Liver (tissue), 8 donors: ENCODE measurements at regions not wholly inside any gene's neighbourhood (a gene's known extent, or its start where the extent isn't known, plus 50 kb on each side); places are given as distances from the start of the nearest gene placed in this dataset.

Experiments
- DNase-seq: peaks from one replicate; pipeline ENCODE4 v3.0.0-alpha.2; 2017; ENCODE audit warnings: low spot score
- H3K27ac ChIP-seq, 2 donors: one replicate each; pipeline ENCODE4 v1.7.0; 2013; ENCODE audit warnings: inconsistent platforms in 2 of 2, low read length in 2 of 2, control low read depth in 1 of 2, low read depth in 1 of 2, mild to moderate bottlenecking in 1 of 2
- H3K27me3 ChIP-seq, 4 donors: one replicate each; pipeline versions ENCODE4 v1.6.1 to v1.7.0; 2013; ENCODE audit warnings: low read length in 3 of 4, inconsistent platforms in 1 of 4, mild to moderate bottlenecking in 1 of 4, moderate library complexity in 1 of 4; ENCODE audit not compliant: control insufficient read depth in 4 of 4, insufficient read depth in 4 of 4
- H3K36me3 ChIP-seq, 4 donors: one replicate each; pipeline versions ENCODE4 v1.6.1 to v1.7.0; 2013; ENCODE audit warnings: low read length in 3 of 4, mild to moderate bottlenecking in 3 of 4, low read depth in 1 of 4, moderate library complexity in 1 of 4; ENCODE audit not compliant: control insufficient read depth in 4 of 4, insufficient read depth in 3 of 4
- H3K4me1 ChIP-seq, 4 donors: one replicate each; pipeline versions ENCODE4 v1.6.1 to v1.7.0; 2013; ENCODE audit warnings: low read length in 3 of 4, mild to moderate bottlenecking in 3 of 4, moderate library complexity in 1 of 4; ENCODE audit not compliant: control insufficient read depth in 4 of 4, insufficient read depth in 4 of 4
- H3K4me3 ChIP-seq, 3 donors: one replicate each; pipeline versions ENCODE4 v1.6.1 to v1.7.0; 2013; ENCODE audit warnings: low read length in 3 of 3, control low read depth in 1 of 3, low read depth in 1 of 3, mild to moderate bottlenecking in 1 of 3
- H3K9ac ChIP-seq, 2 donors: one replicate each; pipeline ENCODE4 v1.7.0; 2013; ENCODE audit warnings: low read length in 2 of 2, mild to moderate bottlenecking in 2 of 2, moderate library complexity in 2 of 2, control low read depth in 1 of 2, low read depth in 1 of 2
- H3K9me3 ChIP-seq, 4 donors: one replicate each; pipeline versions ENCODE4 v1.6.1 to v1.7.0; 2013; ENCODE audit warnings: low read length in 3 of 4; ENCODE audit not compliant: control insufficient read depth in 4 of 4
- FOXA1 ChIP-seq: IDR thresholded peaks from 2 replicates; pipeline ENCODE4 v1.6.1; 2016; ENCODE audit warnings: antibody characterized with exemption
- HNF4G ChIP-seq: IDR thresholded peaks from 2 replicates; pipeline ENCODE4 v1.6.1; 2016; ENCODE audit warnings: antibody characterized with exemption
- RAD21 ChIP-seq, 2 donors: IDR thresholded peaks; 2 replicates each; pipeline ENCODE4 v1.6.1; 2016; ENCODE audit warnings: antibody characterized with exemption in 2 of 2, mild to moderate bottlenecking in 2 of 2
- SP1 ChIP-seq: IDR thresholded peaks from 2 replicates; pipeline ENCODE4 v1.6.1; 2018; ENCODE audit warnings: antibody characterized with exemption, mild to moderate bottlenecking
- YY1 ChIP-seq: IDR thresholded peaks from 2 replicates; pipeline ENCODE4 v1.6.1; 2016; ENCODE audit warnings: antibody characterized with exemption, mild to moderate bottlenecking
- WGBS: extraction: QIAGEN DNeasy Blood & Tissue Kit; methylation state at CpG from one replicate; pipeline ENCODE4 v1.1.7; 2013; 5-methylcytosine and 5-hydroxymethylcytosine counted together
- TF ChIP-seq, protein P1 (sequence below): IDR thresholded peaks from 2 replicates; pipeline ENCODE4 v1.6.1; 2016; ENCODE audit warnings: antibody characterized with exemption
- TF ChIP-seq, protein P2 (sequence below): fragments of 150-350 bp; IDR thresholded peaks from 2 replicates; pipeline ENCODE4 v1.5.1; 2017; ENCODE audit warnings: improper control_type of control experiment, low read depth, low read length; ENCODE audit not compliant: missing input control
- TF ChIP-seq, protein P3 (sequence below): IDR thresholded peaks from 2 replicates; pipeline ENCODE4 v1.6.1; 2016; ENCODE audit warnings: antibody characterized with exemption
- TF ChIP-seq, protein P4 (sequence below): IDR thresholded peaks from 2 replicates; pipeline ENCODE4 v1.6.1; 2016; ENCODE audit warnings: antibody characterized with exemption, mild to moderate bottlenecking
- donor health status: healthy.
- donor health status: healthy.
- donor health status: healthy.
- donor health status: healthy.
- donor health status: healthy.

DNA sequence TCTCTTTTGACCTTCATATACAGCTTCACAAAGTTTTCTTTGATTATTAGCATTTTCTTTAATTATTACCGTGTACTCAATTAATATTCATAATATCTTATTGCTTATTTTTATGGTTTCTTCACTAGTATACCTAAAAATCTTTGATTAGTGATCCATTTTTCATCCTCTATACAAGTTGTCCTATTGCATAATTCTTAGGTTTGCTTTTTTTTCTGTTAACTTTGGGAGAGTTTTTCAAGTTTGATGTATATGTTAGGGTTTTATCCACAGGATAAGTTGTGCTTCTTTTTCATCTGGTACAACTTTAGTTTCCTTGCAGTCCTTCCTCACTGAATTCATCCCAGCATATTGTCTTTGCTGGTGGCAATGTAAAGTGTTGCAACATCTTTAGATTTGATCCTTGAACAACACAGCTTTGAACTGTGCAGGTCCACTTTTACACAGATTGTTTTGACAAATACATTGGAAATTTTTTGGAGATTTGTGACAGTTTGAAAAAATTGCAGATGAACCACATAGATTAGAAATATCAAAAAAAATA lies 88.6 kb upstream of the NAV3 start:
- DNase-seq = no peak
- Histone ChIP-seq H3K4me3 (no peak overlapping the region), H3K36me3 (no peaks in the 10 kb centered on the region), H3K27ac (no peak overlapping the region), H3K4me1 (no peaks in the 10 kb centered on the region), H3K9ac (no peak overlapping the region), H3K27me3 (no peaks in the 10 kb centered on the region), H3K9me3 (no peaks in the 10 kb centered on the region)
- TF ChIP-seq, protein P1, sequence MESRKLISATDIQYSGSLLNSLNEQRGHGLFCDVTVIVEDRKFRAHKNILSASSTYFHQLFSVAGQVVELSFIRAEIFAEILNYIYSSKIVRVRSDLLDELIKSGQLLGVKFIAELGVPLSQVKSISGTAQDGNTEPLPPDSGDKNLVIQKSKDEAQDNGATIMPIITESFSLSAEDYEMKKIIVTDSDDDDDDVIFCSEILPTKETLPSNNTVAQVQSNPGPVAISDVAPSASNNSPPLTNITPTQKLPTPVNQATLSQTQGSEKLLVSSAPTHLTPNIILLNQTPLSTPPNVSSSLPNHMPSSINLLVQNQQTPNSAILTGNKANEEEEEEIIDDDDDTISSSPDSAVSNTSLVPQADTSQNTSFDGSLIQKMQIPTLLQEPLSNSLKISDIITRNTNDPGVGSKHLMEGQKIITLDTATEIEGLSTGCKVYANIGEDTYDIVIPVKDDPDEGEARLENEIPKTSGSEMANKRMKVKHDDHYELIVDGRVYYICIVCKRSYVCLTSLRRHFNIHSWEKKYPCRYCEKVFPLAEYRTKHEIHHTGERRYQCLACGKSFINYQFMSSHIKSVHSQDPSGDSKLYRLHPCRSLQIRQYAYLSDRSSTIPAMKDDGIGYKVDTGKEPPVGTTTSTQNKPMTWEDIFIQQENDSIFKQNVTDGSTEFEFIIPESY = no peak
- TF ChIP-seq, protein P2, sequence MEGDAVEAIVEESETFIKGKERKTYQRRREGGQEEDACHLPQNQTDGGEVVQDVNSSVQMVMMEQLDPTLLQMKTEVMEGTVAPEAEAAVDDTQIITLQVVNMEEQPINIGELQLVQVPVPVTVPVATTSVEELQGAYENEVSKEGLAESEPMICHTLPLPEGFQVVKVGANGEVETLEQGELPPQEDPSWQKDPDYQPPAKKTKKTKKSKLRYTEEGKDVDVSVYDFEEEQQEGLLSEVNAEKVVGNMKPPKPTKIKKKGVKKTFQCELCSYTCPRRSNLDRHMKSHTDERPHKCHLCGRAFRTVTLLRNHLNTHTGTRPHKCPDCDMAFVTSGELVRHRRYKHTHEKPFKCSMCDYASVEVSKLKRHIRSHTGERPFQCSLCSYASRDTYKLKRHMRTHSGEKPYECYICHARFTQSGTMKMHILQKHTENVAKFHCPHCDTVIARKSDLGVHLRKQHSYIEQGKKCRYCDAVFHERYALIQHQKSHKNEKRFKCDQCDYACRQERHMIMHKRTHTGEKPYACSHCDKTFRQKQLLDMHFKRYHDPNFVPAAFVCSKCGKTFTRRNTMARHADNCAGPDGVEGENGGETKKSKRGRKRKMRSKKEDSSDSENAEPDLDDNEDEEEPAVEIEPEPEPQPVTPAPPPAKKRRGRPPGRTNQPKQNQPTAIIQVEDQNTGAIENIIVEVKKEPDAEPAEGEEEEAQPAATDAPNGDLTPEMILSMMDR = no peak
- TF ChIP-seq SP1 (no peak), HNF4G (no peak), YY1 (no peak)
- TF ChIP-seq, protein P3, sequence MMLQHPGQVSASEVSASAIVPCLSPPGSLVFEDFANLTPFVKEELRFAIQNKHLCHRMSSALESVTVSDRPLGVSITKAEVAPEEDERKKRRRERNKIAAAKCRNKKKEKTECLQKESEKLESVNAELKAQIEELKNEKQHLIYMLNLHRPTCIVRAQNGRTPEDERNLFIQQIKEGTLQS = no peak
- WGBS = 81% methylated on average over 1 of the region's 1 CpG

DNA sequence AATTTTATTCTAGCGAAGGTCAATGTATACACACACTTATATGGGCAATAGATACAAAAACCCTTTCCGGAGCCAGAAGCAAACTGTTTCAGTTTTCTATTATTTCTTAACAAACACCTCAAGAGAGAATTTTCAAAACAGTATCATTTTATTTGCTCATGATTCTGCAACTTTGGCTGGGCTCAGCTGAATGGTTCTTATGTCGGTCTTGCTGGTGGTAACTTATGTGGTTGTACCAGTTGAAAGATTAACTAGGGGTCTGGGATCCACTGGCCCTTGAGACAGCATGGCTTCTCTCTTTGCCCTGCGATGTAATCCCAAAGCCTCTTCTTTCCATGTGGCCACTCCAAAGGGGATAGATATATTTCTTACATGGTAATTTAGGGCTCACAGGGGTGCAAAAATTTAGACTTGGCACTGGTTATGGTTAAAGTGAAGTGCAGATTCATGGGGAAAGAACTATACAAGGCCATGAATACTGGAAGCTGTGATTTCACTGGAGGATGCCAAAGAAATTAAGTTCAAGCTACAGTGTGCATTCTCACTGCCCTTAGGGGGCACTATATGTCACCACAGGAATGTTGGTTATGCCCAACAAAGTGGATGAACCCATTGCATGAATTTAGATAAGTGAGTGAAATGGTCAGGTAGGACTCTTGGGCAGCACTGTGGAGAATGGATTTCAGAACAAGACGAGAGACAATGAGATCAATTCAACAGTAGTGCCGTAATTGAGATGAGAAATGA lies 94.3 kb upstream of the NAV3 start:
- Histone ChIP-seq H3K9me3 (no peaks in the 10 kb centered on the region), H3K27ac (no peak overlapping the region), H3K4me1 (no peaks in the 10 kb centered on the region), H3K9ac (no peak overlapping the region), H3K4me3 (no peak overlapping the region), H3K27me3 (no peaks in the 10 kb centered on the region), H3K36me3 (no peaks in the 10 kb centered on the region)
- WGBS = 95% methylated on average over 6 of the region's 6 CpGs
- DNase-seq = no peak
- TF ChIP-seq HNF4G = no peak
- TF ChIP-seq, protein P4, sequence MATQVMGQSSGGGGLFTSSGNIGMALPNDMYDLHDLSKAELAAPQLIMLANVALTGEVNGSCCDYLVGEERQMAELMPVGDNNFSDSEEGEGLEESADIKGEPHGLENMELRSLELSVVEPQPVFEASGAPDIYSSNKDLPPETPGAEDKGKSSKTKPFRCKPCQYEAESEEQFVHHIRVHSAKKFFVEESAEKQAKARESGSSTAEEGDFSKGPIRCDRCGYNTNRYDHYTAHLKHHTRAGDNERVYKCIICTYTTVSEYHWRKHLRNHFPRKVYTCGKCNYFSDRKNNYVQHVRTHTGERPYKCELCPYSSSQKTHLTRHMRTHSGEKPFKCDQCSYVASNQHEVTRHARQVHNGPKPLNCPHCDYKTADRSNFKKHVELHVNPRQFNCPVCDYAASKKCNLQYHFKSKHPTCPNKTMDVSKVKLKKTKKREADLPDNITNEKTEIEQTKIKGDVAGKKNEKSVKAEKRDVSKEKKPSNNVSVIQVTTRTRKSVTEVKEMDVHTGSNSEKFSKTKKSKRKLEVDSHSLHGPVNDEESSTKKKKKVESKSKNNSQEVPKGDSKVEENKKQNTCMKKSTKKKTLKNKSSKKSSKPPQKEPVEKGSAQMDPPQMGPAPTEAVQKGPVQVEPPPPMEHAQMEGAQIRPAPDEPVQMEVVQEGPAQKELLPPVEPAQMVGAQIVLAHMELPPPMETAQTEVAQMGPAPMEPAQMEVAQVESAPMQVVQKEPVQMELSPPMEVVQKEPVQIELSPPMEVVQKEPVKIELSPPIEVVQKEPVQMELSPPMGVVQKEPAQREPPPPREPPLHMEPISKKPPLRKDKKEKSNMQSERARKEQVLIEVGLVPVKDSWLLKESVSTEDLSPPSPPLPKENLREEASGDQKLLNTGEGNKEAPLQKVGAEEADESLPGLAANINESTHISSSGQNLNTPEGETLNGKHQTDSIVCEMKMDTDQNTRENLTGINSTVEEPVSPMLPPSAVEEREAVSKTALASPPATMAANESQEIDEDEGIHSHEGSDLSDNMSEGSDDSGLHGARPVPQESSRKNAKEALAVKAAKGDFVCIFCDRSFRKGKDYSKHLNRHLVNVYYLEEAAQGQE = no peak
- TF ChIP-seq, protein P2 = no peak
- TF ChIP-seq FOXA1 = no peak
- no peak for TF ChIP-seq RAD21 (IDR thresholded peaks at IDR 0.05)
- TF ChIP-seq, protein P1 = no peak
